GM10266 (cell line): ENCODE measurements at regions not wholly inside any gene's neighbourhood (a gene's known extent, or its start where the extent isn't known, plus 50 kb on each side); places are given as distances from the start of the nearest gene placed in this dataset.

Experiments
- DNase-seq: peaks from one replicate; pipeline ENCODE4 v3.0.0; 2012; ENCODE audit errors: extremely low spot score
- TF ChIP-seq, protein P1 (sequence below): IDR thresholded peaks from 2 replicates; pipeline ENCODE4 v1.5.1; 2012; ENCODE audit warnings: mild to moderate bottlenecking, low read depth; ENCODE audit not compliant: control insufficient read depth, insufficient read depth; ENCODE audit errors: missing control alignments

DNA sequence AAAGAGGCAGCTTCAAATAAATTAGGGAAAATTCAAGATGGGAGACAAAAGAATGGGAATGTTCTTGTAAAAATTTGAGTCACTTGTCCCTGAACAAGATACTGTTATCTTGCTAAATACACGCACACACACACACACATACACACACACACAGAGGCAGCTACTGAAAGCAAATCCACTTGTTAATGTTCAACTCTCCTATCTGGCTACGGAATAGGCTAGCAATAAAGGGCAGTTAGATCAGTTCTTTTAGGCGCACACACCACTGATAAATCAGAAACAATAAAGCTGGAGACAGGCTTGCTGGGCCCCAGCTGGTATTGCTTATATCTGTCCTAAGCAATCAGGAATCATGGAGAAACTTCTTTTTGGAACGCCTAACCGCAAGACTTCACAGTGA lies 461.6 kb downstream of the BCL11A start:
- no peak for DNase-seq

DNA sequence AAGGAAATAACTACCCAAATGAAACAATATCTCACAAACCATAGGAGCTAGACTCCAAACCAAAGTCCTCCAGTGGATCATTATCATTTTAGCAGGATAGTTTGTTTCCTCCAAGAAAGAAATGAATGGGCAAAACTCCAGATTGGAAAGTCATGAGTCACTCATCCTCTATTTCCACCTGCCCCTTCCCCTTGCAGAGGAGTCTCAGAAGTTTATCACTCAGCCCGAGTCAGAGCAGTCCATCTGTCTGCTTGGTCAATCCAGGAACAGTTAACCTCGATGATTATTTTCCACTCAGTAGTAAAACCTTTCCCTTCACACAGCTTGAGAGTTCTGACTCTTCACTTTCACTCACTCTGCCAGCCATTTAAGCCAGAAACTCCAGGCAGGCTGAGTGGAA lies 462.2 kb downstream of the BCL11A start:
- TF ChIP-seq, protein P1, sequence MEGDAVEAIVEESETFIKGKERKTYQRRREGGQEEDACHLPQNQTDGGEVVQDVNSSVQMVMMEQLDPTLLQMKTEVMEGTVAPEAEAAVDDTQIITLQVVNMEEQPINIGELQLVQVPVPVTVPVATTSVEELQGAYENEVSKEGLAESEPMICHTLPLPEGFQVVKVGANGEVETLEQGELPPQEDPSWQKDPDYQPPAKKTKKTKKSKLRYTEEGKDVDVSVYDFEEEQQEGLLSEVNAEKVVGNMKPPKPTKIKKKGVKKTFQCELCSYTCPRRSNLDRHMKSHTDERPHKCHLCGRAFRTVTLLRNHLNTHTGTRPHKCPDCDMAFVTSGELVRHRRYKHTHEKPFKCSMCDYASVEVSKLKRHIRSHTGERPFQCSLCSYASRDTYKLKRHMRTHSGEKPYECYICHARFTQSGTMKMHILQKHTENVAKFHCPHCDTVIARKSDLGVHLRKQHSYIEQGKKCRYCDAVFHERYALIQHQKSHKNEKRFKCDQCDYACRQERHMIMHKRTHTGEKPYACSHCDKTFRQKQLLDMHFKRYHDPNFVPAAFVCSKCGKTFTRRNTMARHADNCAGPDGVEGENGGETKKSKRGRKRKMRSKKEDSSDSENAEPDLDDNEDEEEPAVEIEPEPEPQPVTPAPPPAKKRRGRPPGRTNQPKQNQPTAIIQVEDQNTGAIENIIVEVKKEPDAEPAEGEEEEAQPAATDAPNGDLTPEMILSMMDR, result no peak
- DNase-seq, result no peak

More for the DNA sequence above, 461.6 kb downstream of the BCL11A start:
- TF ChIP-seq, protein P1, result no peak

DNA sequence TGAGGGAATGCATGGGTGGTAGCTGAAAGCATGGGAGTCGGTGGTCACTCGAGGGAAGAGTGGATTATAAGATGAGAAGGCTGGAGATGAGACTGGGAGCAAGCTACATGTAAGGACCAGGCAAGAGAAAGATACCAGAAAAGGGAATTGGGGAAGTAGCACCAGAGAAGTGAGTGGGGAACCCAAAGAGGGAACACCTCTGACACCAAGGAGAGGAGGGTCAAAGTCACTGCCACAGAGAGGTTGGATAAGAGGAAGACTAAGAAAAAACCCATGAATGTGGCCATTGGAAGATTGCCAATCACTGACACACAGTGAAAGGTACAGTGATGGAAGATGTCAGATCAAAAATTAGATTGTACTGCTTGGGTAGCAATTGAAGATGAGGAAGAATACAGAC lies 473.9 kb downstream of the BCL11A start:
- DNase-seq, result no peak
- TF ChIP-seq, protein P1, result no peak

DNA sequence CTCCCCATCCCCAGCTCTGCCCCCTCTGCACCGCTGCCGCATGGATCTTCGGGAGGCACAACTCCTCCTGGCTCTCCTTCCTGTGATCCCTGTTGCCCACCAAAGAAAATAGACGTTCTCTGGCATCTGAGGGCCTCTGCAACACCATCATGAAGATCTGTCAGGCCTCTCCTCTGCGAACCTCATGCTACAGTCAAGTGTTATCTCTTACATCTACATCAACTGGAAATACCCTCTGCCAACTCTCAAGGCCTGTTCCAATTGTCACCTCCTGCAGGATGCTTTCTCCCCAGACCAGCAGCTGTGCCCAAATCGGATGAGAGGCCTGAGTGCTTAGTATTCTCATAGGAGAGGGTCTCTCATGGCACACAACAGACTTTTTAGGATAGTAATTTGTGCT lies 478.4 kb downstream of the BCL11A start:
- TF ChIP-seq, protein P1, result no peak
- DNase-seq, result no peak

DNA sequence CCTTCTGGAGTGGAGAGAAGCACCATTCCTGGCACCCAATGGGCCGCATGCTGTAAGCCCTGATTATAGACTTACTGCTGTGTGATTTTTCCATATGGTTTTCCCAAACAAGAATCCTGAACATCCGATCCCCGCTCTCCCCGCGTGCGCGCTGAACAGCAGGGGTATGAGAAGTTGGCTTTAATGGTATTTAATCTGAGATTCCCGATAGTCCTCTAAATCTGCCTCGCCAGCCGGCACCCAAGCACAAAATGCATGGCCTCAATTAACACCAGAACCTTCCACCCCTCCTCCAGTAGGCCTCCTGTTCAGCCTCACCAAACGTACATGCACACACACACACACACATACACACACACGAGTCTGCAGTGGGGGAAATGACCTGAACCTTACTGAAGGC lies 480.3 kb downstream of the BCL11A start:
- TF ChIP-seq, protein P1, result no peak
- DNase-seq, result no peak

DNA sequence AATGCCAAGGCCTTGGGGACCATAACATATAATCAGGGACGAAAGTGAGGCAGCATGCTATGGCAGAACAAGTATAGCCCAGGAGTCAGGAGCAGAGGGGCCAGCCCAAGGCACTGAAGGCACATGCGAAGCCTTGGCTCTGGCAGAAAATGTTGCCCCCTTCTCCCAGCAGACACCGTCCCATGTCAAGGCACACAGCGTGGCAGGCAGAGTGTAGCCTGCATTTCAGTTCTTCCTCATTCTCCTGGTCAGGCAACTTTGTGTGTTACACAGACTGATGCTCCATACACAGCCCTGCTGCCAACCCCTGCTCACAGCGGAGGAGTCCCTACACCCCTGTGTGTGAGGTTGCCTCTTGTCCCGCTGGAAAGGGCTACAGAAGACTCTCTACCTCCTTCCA lies 480.8 kb downstream of the BCL11A start:
- DNase-seq, result no peak
- TF ChIP-seq, protein P1, result no peak

DNA sequence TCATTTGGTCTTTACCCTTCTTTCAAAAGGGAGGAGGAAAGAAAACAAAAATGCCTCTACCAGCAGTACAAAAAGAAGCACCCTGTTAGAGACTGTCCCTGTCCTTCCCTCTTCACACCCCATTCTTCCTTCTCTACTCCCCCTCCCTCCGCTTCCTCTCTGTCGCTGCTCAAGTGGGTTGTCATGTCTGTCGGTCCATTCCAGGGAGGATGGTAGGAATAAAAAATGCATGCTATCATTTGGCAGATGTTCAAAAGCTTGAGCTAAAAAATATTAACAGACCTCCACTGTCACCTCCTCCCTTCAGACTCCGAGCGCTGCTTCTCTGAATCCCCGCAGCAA lies 482.0 kb downstream of the BCL11A start:
- TF ChIP-seq, protein P1, result no peak
- DNase-seq, result no peak
